ENCODE measurements at regions not wholly inside any gene's neighbourhood (a gene's known extent, or its start where the extent isn't known, plus 50 kb on each side); places are given as distances from the start of the nearest gene placed in this dataset.

DNA sequence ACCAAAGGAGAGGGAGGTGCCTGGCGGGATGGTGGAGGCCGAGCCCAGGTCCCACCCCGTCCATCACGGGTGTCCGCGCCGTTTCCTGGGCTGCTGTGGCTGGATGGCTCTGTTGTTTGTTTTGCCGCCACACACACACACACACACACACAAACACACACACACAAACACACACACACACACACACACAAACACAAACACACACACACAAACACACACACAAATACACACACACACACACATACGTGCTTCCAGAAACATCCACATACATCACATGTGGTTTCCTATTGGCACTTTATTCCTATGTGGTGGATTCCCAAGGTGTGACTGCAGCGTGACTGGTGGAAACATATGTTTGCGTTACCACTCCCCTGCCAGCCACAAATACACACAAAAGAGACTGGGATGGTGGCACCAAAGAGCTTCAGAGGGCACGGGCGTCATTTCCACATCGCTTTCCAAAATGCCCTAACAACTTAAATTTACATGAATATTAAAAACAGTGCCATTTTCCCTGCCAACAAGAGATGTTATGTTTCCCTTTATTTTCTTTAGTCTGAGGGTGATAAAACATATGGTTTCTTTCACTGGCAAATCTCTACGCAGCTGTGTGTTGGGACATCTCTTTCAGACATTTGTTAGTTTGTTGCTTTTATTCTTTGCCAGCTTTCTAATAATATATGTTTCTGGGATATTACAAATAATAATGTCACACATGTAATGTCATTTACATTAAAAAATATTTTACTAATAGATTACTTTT, 356.8 kb downstream of the BRD1 start:
- Histone ChIP-seq H3K9me3 (ENCODE audit: low read depth, low read length) (no peaks in the 10 kb centered on the region), H3K36me3 (ENCODE audit: insufficient read depth, low read length) (no peaks in the 10 kb centered on the region), H3K4me3 (no peak overlapping the region), H3K27ac (peak overlapping the region; percentile 21; the same call in 1 of the 2 replicates), H3K9ac (ENCODE audit: insufficient read length) (no peak overlapping the region)
- no peak for DNase-seq (ENCODE audit: low read depth, low spot score)
- TF ChIP-seq POLR2AphosphoS5 (IDR thresholded peaks at IDR 0.05; ENCODE audit: borderline replicate concordance, low read depth, low read length) (no peak), FOXP2 (optimal IDR thresholded peaks at IDR 0.05; ENCODE audit: control extremely low read depth, extremely low read length, insufficient read depth) (no peak), EZH2 (IDR thresholded peaks at IDR 0.05) (no peak)

DNA sequence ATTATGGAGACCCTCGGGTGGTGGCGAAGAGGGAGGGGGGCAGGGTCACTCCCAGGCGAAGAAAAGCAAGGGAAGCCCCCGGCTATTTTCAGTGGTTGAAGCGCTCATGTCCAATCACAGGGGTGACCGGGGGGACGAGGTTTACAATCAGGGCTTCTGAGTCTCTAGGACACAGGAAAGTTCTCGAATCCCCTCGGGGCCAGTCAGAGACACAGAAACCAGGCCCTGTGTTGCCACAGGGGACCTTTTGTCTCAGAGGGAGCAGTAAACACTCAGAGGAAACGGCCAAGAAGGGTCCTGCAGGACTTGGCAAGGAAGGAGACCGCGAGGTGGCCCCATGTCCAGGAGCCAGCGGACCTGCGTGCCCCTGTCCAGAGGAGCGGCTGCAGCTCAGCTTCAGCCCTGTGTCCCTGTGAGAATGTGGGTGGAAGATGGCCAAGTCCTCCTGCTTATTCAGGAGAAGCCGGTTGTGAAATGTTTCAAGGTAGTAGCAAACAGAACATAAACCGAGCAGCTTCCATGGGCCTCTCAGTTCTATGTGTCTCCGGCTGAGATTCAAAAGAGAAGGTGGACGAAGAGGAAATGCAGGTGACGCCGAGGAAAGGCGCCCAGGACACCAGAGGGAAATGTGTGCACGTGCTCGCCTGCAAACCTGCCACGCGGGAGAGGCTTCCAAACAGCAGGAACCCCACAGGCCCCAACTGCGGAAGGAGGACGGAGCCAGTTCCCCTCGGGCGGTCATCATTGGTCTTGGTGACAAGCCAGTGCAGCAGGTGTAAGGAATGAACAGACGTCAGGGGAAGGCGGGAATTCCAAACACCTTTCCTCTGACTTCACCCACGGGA, 357.6 kb downstream of the BRD1 start:
- Histone ChIP-seq H3K36me3 (ENCODE audit: insufficient read depth, low read length) (no peaks in the 10 kb centered on the region), H3K27ac (no peak overlapping the region), H3K9ac (ENCODE audit: insufficient read length) (peak overlapping the region; percentile 34), H3K4me3 (no peak overlapping the region), H3K9me3 (ENCODE audit: low read depth, low read length) (no peaks in the 10 kb centered on the region)
- TF ChIP-seq EZH2 (IDR thresholded peaks at IDR 0.05) (no peak), FOXP2 (optimal IDR thresholded peaks at IDR 0.05; ENCODE audit: control extremely low read depth, extremely low read length, insufficient read depth) (no peak), POLR2AphosphoS5 (IDR thresholded peaks at IDR 0.05; ENCODE audit: borderline replicate concordance, low read depth, low read length) (no peak)
- DNase-seq (ENCODE audit: low read depth, low spot score), result no peak

DNA sequence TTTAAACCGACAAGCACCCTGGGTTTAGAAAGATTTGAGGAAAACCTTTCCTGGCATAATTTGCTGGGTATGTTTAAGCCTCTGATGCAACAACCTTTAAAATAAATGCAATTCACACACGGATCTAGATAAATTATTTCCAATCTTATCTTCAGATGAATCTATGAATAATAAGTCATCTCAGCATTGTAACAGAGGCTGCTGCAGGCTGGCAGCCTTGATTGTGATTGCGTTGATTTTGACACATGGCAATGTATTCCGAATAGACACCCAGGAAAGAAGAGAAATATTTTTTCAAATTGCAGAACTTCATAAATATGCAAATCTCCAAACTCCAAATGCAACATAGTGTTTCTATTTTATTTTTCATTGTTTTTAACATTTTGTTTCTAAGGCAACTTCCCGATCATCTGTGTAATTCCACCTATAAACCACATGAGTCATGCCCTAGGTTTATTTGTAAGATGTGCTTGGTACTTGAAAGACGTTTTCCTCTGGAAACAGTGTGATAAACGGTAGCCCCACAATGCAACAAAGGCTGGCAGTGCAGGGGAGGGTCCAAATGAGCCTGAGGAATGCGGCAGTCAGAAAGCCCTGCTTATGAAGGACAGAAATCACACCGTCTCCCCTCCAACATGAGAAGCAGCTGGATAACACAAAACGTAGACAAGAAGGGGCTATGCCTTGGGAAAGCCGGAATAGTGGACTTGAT, 359.0 kb downstream of the BRD1 start:
- Histone ChIP-seq H3K9me3 (ENCODE audit: low read depth, low read length) (no peaks in the 10 kb centered on the region), H3K36me3 (ENCODE audit: insufficient read depth, low read length) (no peaks in the 10 kb centered on the region), H3K27ac (peak overlapping the region; percentile 86), H3K9ac (ENCODE audit: insufficient read length) (peak overlapping the region; percentile 62), H3K4me3 (peak overlapping the region; percentile 37)
- TF ChIP-seq POLR2AphosphoS5 (IDR thresholded peaks at IDR 0.05; ENCODE audit: borderline replicate concordance, low read depth, low read length) (no peak), FOXP2 (optimal IDR thresholded peaks at IDR 0.05; ENCODE audit: control extremely low read depth, extremely low read length, insufficient read depth) (no peak), EZH2 (IDR thresholded peaks at IDR 0.05) (no peak)
- DNase-seq (ENCODE audit: low read depth, low spot score), result no peak

DNA sequence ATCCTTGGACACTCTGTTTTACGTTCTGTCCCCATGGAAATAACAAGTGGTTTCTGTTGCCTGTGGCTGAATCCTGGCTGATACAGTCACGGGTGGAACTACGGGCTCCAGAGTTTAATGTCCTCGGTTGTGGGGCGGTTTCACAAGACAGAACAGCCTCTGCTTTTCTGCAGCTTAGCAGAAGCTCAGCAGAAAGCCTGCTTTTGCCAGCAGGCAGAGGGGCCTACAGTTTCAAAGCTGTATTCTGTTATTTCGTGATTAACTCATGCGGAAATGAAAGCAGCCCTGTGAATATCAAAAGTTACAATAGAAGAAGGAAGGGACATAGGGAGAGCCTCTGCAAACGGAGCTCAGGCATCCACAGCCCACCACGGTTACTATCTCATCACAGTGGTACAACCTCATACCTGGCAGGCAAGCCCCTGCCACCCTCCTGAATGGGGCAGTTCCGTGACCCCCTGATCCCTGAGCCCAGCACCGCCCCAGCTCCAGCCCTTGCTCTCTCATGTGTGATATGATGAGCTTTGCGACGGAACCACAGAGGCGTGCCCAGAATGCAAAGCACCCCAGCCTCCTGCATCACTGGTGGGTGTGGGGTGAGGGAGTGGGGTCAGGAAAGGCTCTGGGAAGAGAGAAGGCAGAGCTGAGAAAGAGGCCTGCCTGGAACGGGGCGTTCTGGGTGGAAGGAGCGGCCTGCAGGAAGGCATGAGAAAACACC, 360.6 kb downstream of the BRD1 start:
- H3K36me3 ChIP-seq (ENCODE audit: insufficient read depth, low read length), result no peaks in the 10 kb centered on the region
- no peaks in the 10 kb centered on the region for H3K9me3 ChIP-seq (ENCODE audit: low read depth, low read length)
- peak overlapping the region; percentile 11 for H3K9ac ChIP-seq (ENCODE audit: insufficient read length)
- peak overlapping the region; percentile 66 for H3K27ac ChIP-seq
- no peak overlapping the region for H3K4me3 ChIP-seq
- TF ChIP-seq POLR2AphosphoS5 (IDR thresholded peaks at IDR 0.05; ENCODE audit: borderline replicate concordance, low read depth, low read length), result no peak
- no peak for TF ChIP-seq FOXP2 (optimal IDR thresholded peaks at IDR 0.05; ENCODE audit: control extremely low read depth, extremely low read length, insufficient read depth)
- no peak for TF ChIP-seq EZH2 (IDR thresholded peaks at IDR 0.05)
- DNase-seq (ENCODE audit: low read depth, low spot score), result no peak

DNA sequence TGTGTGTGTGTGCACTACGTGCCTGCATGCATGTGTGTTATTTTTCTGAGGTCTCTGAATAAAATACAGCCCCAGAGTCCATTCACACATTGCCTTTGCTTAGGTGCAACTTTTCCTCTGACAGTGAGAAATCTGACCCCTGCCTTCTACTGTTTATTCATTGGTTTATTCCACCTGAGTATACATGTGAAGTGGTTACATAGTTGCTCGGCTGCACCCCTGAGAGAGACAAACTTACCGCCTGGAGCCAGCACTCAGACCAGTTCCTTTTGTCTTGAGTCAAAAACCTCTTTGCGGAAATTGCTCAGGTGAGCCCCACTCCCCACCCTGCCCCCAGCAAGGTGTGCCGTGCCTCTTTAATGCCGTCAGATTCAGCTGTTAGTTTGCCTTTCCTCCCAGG, 363.6 kb downstream of the BRD1 start:
- TF ChIP-seq FOXP2 (optimal IDR thresholded peaks at IDR 0.05; ENCODE audit: control extremely low read depth, extremely low read length, insufficient read depth) (no peak), POLR2AphosphoS5 (IDR thresholded peaks at IDR 0.05; ENCODE audit: borderline replicate concordance, low read depth, low read length) (no peak), EZH2 (IDR thresholded peaks at IDR 0.05) (no peak)
- Histone ChIP-seq H3K27ac (no peak overlapping the region), H3K4me3 (no peak overlapping the region), H3K36me3 (ENCODE audit: insufficient read depth, low read length) (no peaks in the 10 kb centered on the region), H3K9ac (ENCODE audit: insufficient read length) (no peak overlapping the region), H3K9me3 (ENCODE audit: low read depth, low read length) (no peaks in the 10 kb centered on the region)
- no peak for DNase-seq (ENCODE audit: low read depth, low spot score)

DNA sequence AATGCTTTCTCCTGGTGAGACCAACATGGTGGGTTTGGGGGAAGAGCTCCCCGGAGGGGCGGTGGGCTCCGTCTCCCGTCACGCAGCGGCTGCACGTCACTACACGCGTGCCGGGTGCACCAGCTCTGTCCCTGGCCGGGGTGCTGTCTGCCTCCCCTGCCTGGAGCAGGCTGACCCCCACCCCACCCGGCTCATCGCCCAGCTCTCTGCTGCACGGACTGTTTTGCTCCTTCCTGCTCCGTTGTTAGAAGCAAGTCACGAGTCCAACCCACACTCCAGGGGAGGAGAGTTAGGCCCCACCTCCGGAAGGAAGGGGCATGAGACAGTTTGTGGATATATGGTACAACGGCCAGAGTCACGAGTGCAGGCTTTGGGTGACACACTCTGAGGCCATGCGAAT, 364.9 kb downstream of the BRD1 start:
- H3K9me3 ChIP-seq (ENCODE audit: low read depth, low read length), result no peaks in the 10 kb centered on the region
- TF ChIP-seq POLR2AphosphoS5 (IDR thresholded peaks at IDR 0.05; ENCODE audit: borderline replicate concordance, low read depth, low read length) (no peak), FOXP2 (optimal IDR thresholded peaks at IDR 0.05; ENCODE audit: control extremely low read depth, extremely low read length, insufficient read depth) (no peak), EZH2 (IDR thresholded peaks at IDR 0.05) (no peak)

DNA sequence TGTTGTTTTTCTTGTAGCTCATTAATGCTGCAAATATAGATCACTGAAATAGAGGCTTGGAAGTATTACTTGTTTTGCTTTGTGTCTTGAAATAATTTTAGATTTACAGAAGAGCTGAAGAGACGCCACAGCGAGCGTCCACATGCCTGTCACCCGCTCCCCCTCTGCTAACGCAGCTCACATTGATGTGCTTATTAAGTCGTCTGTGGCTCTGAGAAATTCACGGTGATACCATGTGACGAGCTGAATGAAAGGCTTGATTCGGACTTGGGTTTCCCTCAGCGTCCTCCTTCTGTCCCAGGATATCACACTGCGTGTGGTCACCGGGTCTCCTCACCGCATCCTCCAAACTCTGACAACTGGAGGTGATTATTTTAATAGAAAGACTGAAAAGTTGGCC, 365.4 kb downstream of the BRD1 start:
- H3K27ac ChIP-seq, result no peak overlapping the region
- H3K4me3 ChIP-seq, result no peak overlapping the region
- TF ChIP-seq POLR2AphosphoS5 (IDR thresholded peaks at IDR 0.05; ENCODE audit: borderline replicate concordance, low read depth, low read length) (no peak), FOXP2 (optimal IDR thresholded peaks at IDR 0.05; ENCODE audit: control extremely low read depth, extremely low read length, insufficient read depth) (no peak), EZH2 (IDR thresholded peaks at IDR 0.05) (no peak)
- no peak for DNase-seq (ENCODE audit: low read depth, low spot score)
- H3K9ac ChIP-seq (ENCODE audit: insufficient read length), result no peak overlapping the region
- no peaks in the 10 kb centered on the region for H3K36me3 ChIP-seq (ENCODE audit: insufficient read depth, low read length)
- no peaks in the 10 kb centered on the region for H3K9me3 ChIP-seq (ENCODE audit: low read depth, low read length)

More for the DNA sequence above, 364.9 kb downstream of the BRD1 start:
- no peak overlapping the region for H3K4me3 ChIP-seq
- no peaks in the 10 kb centered on the region for H3K36me3 ChIP-seq (ENCODE audit: insufficient read depth, low read length)
- no peak overlapping the region for H3K9ac ChIP-seq (ENCODE audit: insufficient read length)
- DNase-seq (ENCODE audit: low read depth, low spot score), result no peak
- H3K27ac ChIP-seq, result no peak overlapping the region
